A549 (cell line): ENCODE measurements at regions not wholly inside any gene's neighbourhood (a gene's known extent, or its start where the extent isn't known, plus 50 kb on each side); places are given as distances from the start of the nearest gene placed in this dataset.

Experiments
- ATAC-seq, 2 experiments: fragments of 200-7000 bp in 1 of 2; fragments of >200 bp in 1 of 2; cut with Nextera tagmentation in 1 of 2; cut with Tn5 transposase in 1 of 2; 3 replicates each; pipeline versions ENCODE4 v1.8.0 to v1.9.1; 2018 to 2020; ENCODE audit warnings: mild to moderate bottlenecking in 1 of 2, moderate library complexity in 1 of 2
- CTCF ChIA-PET: fragments of 300-600 bp; sonication (Branson Sonifier 250); formaldehyde crosslinking; extraction: SDS; loops from one replicate; lab custom pipeline; 2021; ENCODE audit warnings: antibody characterized with exemption, inconsistent platforms; lab: Yijun Ruan, JAX
- POLR2A ChIA-PET: fragments of 350-600 bp; formaldehyde crosslinking; extraction: SDS; loops from one replicate; lab custom pipeline; 2021; ENCODE audit warnings: antibody characterized with exemption, inconsistent platforms; lab: Yijun Ruan, JAX
- DNase-seq, 2 experiments: peaks; one replicate each; pipeline versions ENCODE4 v3.0.0 to v3.0.0-alpha.2; 2011 to 2016; ENCODE audit warnings: low read depth in 1 of 2, low spot score in 1 of 2
- FAIRE-seq: peaks from 2 replicates; lab custom pipeline; 2011; peaks lifted over from hg19 to GRCh38; lab: Jason Lieb, UNC
- H3K27ac ChIP-seq, 2 experiments: fragments of >200 bp; sonication (Bioruptor Twin); formaldehyde crosslinking; 3 replicates each; pipeline ENCODE4 v1.5.1; 2016 to 2017
- H3K4me1 ChIP-seq: fragments of >200 bp; sonication (Bioruptor Twin); formaldehyde crosslinking; 3 replicates; pipeline ENCODE4 v1.6.1; 2016
- H3K4me2 ChIP-seq: fragments of >200 bp; sonication (Bioruptor Twin); formaldehyde crosslinking; 3 replicates; pipeline ENCODE4 v1.6.1; 2016
- H3K4me3 ChIP-seq: fragments of >200 bp; sonication (Bioruptor Twin); formaldehyde crosslinking; 3 replicates; pipeline ENCODE4 v1.5.1; 2016
- H3K9me3 ChIP-seq: fragments of >200 bp; sonication (Bioruptor Twin); formaldehyde crosslinking; 3 replicates; pipeline ENCODE4 v1.6.1; 2016
- BCL3 ChIP-seq: fragments of >200 bp; sonication (Bioruptor Twin); formaldehyde crosslinking; IDR thresholded peaks from 3 replicates; pipeline ENCODE4 v1.6.1; 2016
- CHD4 ChIP-seq: fragments of 200-600 bp; sonication (generic); IDR thresholded peaks from 2 replicates; pipeline ENCODE4 v1.6.1; 2016; ENCODE audit warnings: antibody characterized with exemption, mild to moderate bottlenecking, borderline replicate concordance
- E2F6 ChIP-seq: IDR thresholded peaks from 2 replicates; pipeline ENCODE4 v1.6.1; 2012; ENCODE audit warnings: low read depth, borderline replicate concordance
- ESRRA ChIP-seq: fragments of 150-350 bp; IDR thresholded peaks from 2 replicates; pipeline ENCODE4 v1.6.1; 2014; ENCODE audit warnings: mild to moderate bottlenecking, low read length, borderline replicate concordance
- FOSB ChIP-seq: fragments of 250-450 bp; sonication (Bioruptor Pico); IDR thresholded peaks from 2 replicates; pipeline ENCODE4 v1.5.0; 2020; ENCODE audit warnings: mild to moderate bottlenecking, moderate library complexity
- FOXS1 ChIP-seq: fragments of 250-450 bp; sonication (Bioruptor Pico); IDR thresholded peaks from 2 replicates; pipeline ENCODE4 v1.5.0; 2020; ENCODE audit warnings: mild to moderate bottlenecking, moderate library complexity
- GATA3 ChIP-seq: IDR thresholded peaks from 2 replicates; pipeline ENCODE4 v1.6.1; 2012; ENCODE audit warnings: borderline replicate concordance
- HOXA7 ChIP-seq: fragments of 250-450 bp; sonication (Bioruptor Pico); IDR thresholded peaks from 2 replicates; pipeline ENCODE4 v1.5.0; 2020; ENCODE audit warnings: mild to moderate bottlenecking, moderate library complexity
- JUN ChIP-seq, 2 experiments: fragments of >200 bp; sonication (Bioruptor Twin); formaldehyde crosslinking; IDR thresholded peaks; 2 replicates in 1 of 2; 3 replicates in 1 of 2; pipeline ENCODE4 v1.6.1; 2016 to 2017
- MAFK ChIP-seq: fragments of 450-650 bp; IDR thresholded peaks from 2 replicates; pipeline ENCODE4 v1.6.1; 2014; ENCODE audit not compliant: partially characterized antibody
- MAZ ChIP-seq: fragments of 150-350 bp; IDR thresholded peaks from 2 replicates; pipeline ENCODE4 v1.6.1; 2014; ENCODE audit warnings: antibody characterized with exemption, low read depth, low read length, borderline replicate concordance
- NR3C1 ChIP-seq: fragments of >200 bp; sonication (Bioruptor Twin); formaldehyde crosslinking; IDR thresholded peaks from 3 replicates; pipeline ENCODE4 v1.6.1; 2017
- PHF8 ChIP-seq: fragments of 200-600 bp; sonication (generic); IDR thresholded peaks from 2 replicates; pipeline ENCODE4 v1.6.1; 2016; ENCODE audit warnings: low read depth, mild to moderate bottlenecking, antibody characterized with exemption, moderate library complexity, borderline replicate concordance
- RARB ChIP-seq: fragments of 250-450 bp; sonication (Bioruptor Pico); IDR thresholded peaks from 2 replicates; pipeline ENCODE4 v1.8.0; 2021; ENCODE audit warnings: mild to moderate bottlenecking, moderate library complexity
- RCOR1 ChIP-seq: fragments of 150-350 bp; IDR thresholded peaks from 2 replicates; pipeline ENCODE4 v1.6.1; 2014; ENCODE audit warnings: antibody characterized with exemption, low read length, low read depth
- REST ChIP-seq: fragments of 200-600 bp; sonication (generic); IDR thresholded peaks from 2 replicates; pipeline ENCODE4 v1.6.1; 2016; ENCODE audit warnings: antibody characterized with exemption, mild to moderate bottlenecking, moderate library complexity
- SMC3 ChIP-seq: fragments of >200 bp; sonication (Bioruptor Twin); formaldehyde crosslinking; IDR thresholded peaks from 3 replicates; pipeline ENCODE4 v1.6.1; 2018; ENCODE audit warnings: inconsistent platforms
- SREBF2 ChIP-seq: fragments of 450-650 bp; IDR thresholded peaks from 2 replicates; pipeline ENCODE4 v1.6.1; 2014; ENCODE audit warnings: mild to moderate bottlenecking, moderate library complexity
- ZC3H11A ChIP-seq: fragments of 450-650 bp; IDR thresholded peaks from 2 replicates; pipeline ENCODE4 v1.6.1; 2014; ENCODE audit warnings: antibody characterized with exemption, mild to moderate bottlenecking
- WGBS: methylation state at CpG from one replicate; pipeline ENCODE4 v1.1.6; 2017; ENCODE audit errors: missing lambda C conversion rate; 5-methylcytosine and 5-hydroxymethylcytosine counted together
- TF ChIP-seq, protein P1 (sequence below): fragments of >200 bp; sonication (Bioruptor Twin); formaldehyde crosslinking; IDR thresholded peaks from 2 replicates; pipeline ENCODE4 v1.6.1; 2016
- TF ChIP-seq, protein P2 (sequence below): fragments of >200 bp; sonication (Bioruptor Twin); formaldehyde crosslinking; IDR thresholded peaks from 3 replicates; pipeline ENCODE4 v1.5.1; 2016

DNA sequence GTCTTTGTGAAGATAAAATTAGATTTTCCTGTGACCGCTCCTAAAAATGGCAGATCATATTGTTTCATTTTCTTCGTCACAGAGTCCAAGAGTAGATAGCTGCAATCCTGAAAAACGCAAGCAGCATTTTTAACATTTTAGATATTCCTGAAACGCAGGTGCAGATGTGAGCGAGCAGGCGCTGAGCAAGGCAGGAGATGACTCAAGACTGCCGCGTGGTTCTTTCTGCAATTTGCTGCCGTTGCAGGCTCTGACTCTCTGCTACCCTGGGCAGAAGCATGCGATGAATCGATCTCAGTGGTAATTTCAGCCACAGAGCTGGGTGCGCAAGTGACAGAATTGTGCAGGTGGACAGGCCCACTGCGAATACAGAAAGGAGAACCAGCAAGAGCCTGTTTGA is 331.9 kb downstream of the ACTR3B start:
- 44% methylated on average over 13 of the region's 13 CpGs for WGBS
- Histone ChIP-seq H3K4me3 (no peak overlapping the region), H3K4me1 (no peaks in the 10 kb centered on the region), H3K4me2 (no peak overlapping the region), H3K27ac (no peak overlapping the region), H3K9me3 (no peaks in the 10 kb centered on the region; the same call in 2 of the 3 replicates)
- FAIRE-seq (no peak), DNase-seq (no peak), ATAC-seq (no peak)
- TF ChIP-seq SREBF2 (no peak), REST (no peak), GATA3 (no peak), HOXA7 (CRISPR knock-in tag) (no peak), ESRRA (no peak), ZC3H11A (no peak), JUN (IDR thresholded peaks at IDR 0.05) (no peak), MAFK (no peak), CHD4 (no peak), MAZ (no peak), SMC3 (no peak), FOSB (CRISPR knock-in tag) (no peak), RCOR1 (no peak), RARB (CRISPR knock-in tag) (no peak)
- TF ChIP-seq, protein P1, sequence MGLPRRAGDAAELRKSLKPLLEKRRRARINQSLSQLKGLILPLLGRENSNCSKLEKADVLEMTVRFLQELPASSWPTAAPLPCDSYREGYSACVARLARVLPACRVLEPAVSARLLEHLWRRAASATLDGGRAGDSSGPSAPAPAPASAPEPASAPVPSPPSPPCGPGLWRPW, result no peak
- TF ChIP-seq, protein P2, sequence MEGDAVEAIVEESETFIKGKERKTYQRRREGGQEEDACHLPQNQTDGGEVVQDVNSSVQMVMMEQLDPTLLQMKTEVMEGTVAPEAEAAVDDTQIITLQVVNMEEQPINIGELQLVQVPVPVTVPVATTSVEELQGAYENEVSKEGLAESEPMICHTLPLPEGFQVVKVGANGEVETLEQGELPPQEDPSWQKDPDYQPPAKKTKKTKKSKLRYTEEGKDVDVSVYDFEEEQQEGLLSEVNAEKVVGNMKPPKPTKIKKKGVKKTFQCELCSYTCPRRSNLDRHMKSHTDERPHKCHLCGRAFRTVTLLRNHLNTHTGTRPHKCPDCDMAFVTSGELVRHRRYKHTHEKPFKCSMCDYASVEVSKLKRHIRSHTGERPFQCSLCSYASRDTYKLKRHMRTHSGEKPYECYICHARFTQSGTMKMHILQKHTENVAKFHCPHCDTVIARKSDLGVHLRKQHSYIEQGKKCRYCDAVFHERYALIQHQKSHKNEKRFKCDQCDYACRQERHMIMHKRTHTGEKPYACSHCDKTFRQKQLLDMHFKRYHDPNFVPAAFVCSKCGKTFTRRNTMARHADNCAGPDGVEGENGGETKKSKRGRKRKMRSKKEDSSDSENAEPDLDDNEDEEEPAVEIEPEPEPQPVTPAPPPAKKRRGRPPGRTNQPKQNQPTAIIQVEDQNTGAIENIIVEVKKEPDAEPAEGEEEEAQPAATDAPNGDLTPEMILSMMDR, result no peak
- CTCF ChIA-PET, result no interaction called here
- POLR2A ChIA-PET, result no interaction called here

GRCh38 chr7:153097511-153098201 is 338.1 kb downstream of the ACTR3B start:
- 19% methylated on average over 8 of the region's 8 CpGs for WGBS
- FAIRE-seq, result no peak

More at GRCh38 chr7:153097511-153098201, 338.1 kb downstream of the ACTR3B start:
- DNase-seq, result no peak
- ChIA-PET POLR2A (no interaction called here), CTCF (no interaction called here)
- H3K4me2 ChIP-seq, result no peak overlapping the region
- TF ChIP-seq BCL3 (no peak), FOXS1 (CRISPR knock-in tag) (no peak), REST (no peak), PHF8 (no peak), NR3C1 (no peak), E2F6 (no peak)
- no peaks in the 10 kb centered on the region for H3K4me1 ChIP-seq
- no peak overlapping the region for H3K27ac ChIP-seq
- no peaks in the 10 kb centered on the region; the same call in 2 of the 3 replicates for H3K9me3 ChIP-seq
- ATAC-seq, result no peak
- no peak overlapping the region for H3K4me3 ChIP-seq
